Neural progenitor cell (in vitro differentiated cells): ENCODE measurements at regions not wholly inside any gene's neighbourhood (a gene's known extent, or its start where the extent isn't known, plus 50 kb on each side); places are given as distances from the start of the nearest gene placed in this dataset.

Experiments used
- DNase-seq: peaks from one replicate; pipeline ENCODE4 v3.0.0-alpha.2; 2016; ENCODE audit warnings: low spot score
- H2AFZ ChIP-seq: fragments of 200-600 bp; sonication (generic); replicated peaks from 2 replicates; pipeline ENCODE4 v1.6.1; 2016; ENCODE audit warnings: antibody characterized with exemption
- H3F3A ChIP-seq: fragments of 200-600 bp; sonication (generic); 2 replicates; pipeline ENCODE4 v1.6.1; 2016; ENCODE audit warnings: antibody characterized with exemption, low read depth
- H3K27ac ChIP-seq: fragments of 200-600 bp; sonication (generic); 2 replicates; pipeline ENCODE4 v1.5.1; 2016; ENCODE audit warnings: mild to moderate bottlenecking
- H3K27me3 ChIP-seq: fragments of 200-600 bp; sonication (generic); 2 replicates; pipeline ENCODE4 v1.6.1; 2016; ENCODE audit warnings: mild to moderate bottlenecking, moderate library complexity
- H3K36me3 ChIP-seq: fragments of 200-600 bp; sonication (generic); 2 replicates; pipeline ENCODE4 v1.5.1; 2016
- H3K4me1 ChIP-seq: fragments of 200-600 bp; sonication (generic); 2 replicates; pipeline ENCODE4 v1.6.1; 2016; ENCODE audit warnings: mixed run types
- H3K4me2 ChIP-seq: fragments of 200-600 bp; sonication (generic); 2 replicates; pipeline ENCODE4 v1.6.1; 2016
- H3K4me3 ChIP-seq: fragments of 200-600 bp; sonication (generic); 2 replicates; pipeline ENCODE4 v1.5.1; 2016
- H3K79me2 ChIP-seq: fragments of 200-600 bp; sonication (generic); 2 replicates; pipeline ENCODE4 v1.6.1; 2016; ENCODE audit warnings: low read depth
- H3K9ac ChIP-seq: fragments of 200-600 bp; sonication (generic); 2 replicates; pipeline ENCODE4 v1.6.1; 2016
- H3K9me3 ChIP-seq: fragments of 200-600 bp; sonication (generic); 2 replicates; pipeline ENCODE4 v1.5.1; 2016; ENCODE audit warnings: low read depth
- H4K20me1 ChIP-seq: fragments of 200-600 bp; sonication (generic); 2 replicates; pipeline ENCODE4 v1.6.1; 2016; ENCODE audit warnings: low read depth
- H3K27ac Mint-ChIP-seq: 3 replicates; pipeline ENCODE4 v1.8.0; 2021; ENCODE audit warnings: mixed read lengths
- H3K27me3 Mint-ChIP-seq: 2 replicates; pipeline ENCODE4 v1.8.0; 2022; ENCODE audit warnings: low read depth, mild to moderate bottlenecking, inconsistent platforms, moderate library complexity, mixed read lengths; ENCODE audit not compliant: insufficient read depth
- H3K36me3 Mint-ChIP-seq: 3 replicates; pipeline ENCODE4 v1.8.0; 2021; ENCODE audit warnings: mixed read lengths
- H3K4me1 Mint-ChIP-seq: 3 replicates; pipeline ENCODE4 v1.8.0; 2021; ENCODE audit warnings: mixed read lengths
- H3K4me3 Mint-ChIP-seq: 3 replicates; pipeline ENCODE4 v1.8.0; 2021; ENCODE audit warnings: mild to moderate bottlenecking, moderate library complexity, mixed read lengths
- H3K9me3 Mint-ChIP-seq: 3 replicates; pipeline ENCODE4 v1.8.0; 2020; ENCODE audit warnings: mixed read lengths
- CTCF ChIP-seq: fragments of 200-600 bp; sonication (generic); IDR thresholded peaks from 2 replicates; pipeline ENCODE4 v1.5.1; 2017; ENCODE audit warnings: antibody characterized with exemption, mild to moderate bottlenecking
- EZH2 ChIP-seq: fragments of 200-600 bp; sonication (generic); IDR thresholded peaks from 2 replicates; pipeline ENCODE4 v1.6.1; 2017; ENCODE audit warnings: antibody characterized with exemption, mild to moderate bottlenecking, moderate library complexity
- EZH2phosphoT487 ChIP-seq: fragments of 200-600 bp; sonication (generic); IDR thresholded peaks from 2 replicates; pipeline ENCODE4 v1.6.1; 2017; ENCODE audit warnings: antibody characterized with exemption

GRCh38 chr15:38876211-38876610 is 311.6 kb upstream of the RASGRP1 start:
- H3K4me1 ChIP-seq = no peaks in the 10 kb centered on the region
- no peak overlapping the region for H3K27ac Mint-ChIP-seq
- no peak for DNase-seq
- no peak overlapping the region for H3K4me3 Mint-ChIP-seq
- no peak overlapping the region for H3K4me3 ChIP-seq
- no peaks in the 10 kb centered on the region for H4K20me1 ChIP-seq
- no peaks in the 10 kb centered on the region for H3K9me3 ChIP-seq
- no peak overlapping the region for H3K27ac ChIP-seq
- H3K9me3 Mint-ChIP-seq = peaks cover 8% of the 10 kb centered on the region
- peaks cover under 1% of the 10 kb centered on the region for H3K27me3 Mint-ChIP-seq
- H3F3A ChIP-seq = no peaks in the 10 kb centered on the region
- no peak overlapping the region for H2AFZ ChIP-seq
- H3K36me3 ChIP-seq = no peaks in the 10 kb centered on the region
- H3K27me3 ChIP-seq = no peaks in the 10 kb centered on the region
- no peaks in the 10 kb centered on the region for H3K36me3 Mint-ChIP-seq
- no peak overlapping the region for H3K4me2 ChIP-seq
- no peak overlapping the region for H3K9ac ChIP-seq
- peaks cover 4% of the 10 kb centered on the region for H3K4me1 Mint-ChIP-seq
- no peak for TF ChIP-seq CTCF
- no peak for TF ChIP-seq EZH2phosphoT487
- no peak for TF ChIP-seq EZH2
- H3K79me2 ChIP-seq = no peaks in the 10 kb centered on the region

GRCh38 chr15:38876621-38877020 is 312.0 kb upstream of the RASGRP1 start:
- Mint-ChIP-seq H3K36me3 (no peaks in the 10 kb centered on the region), H3K4me1 (peaks cover 4% of the 10 kb centered on the region), H3K4me3 (no peak overlapping the region), H3K27ac (no peak overlapping the region), H3K27me3 (no peaks in the 10 kb centered on the region), H3K9me3 (peaks cover 7% of the 10 kb centered on the region)
- H3K27me3 ChIP-seq = no peaks in the 10 kb centered on the region
- no peak overlapping the region for H3K27ac ChIP-seq
- no peak overlapping the region for H3K4me3 ChIP-seq
- no peak for TF ChIP-seq EZH2phosphoT487
- TF ChIP-seq EZH2 = no peak
- TF ChIP-seq CTCF = no peak
- no peaks in the 10 kb centered on the region for H4K20me1 ChIP-seq
- H3F3A ChIP-seq = no peaks in the 10 kb centered on the region
- no peaks in the 10 kb centered on the region for H3K4me1 ChIP-seq
- H3K79me2 ChIP-seq = no peaks in the 10 kb centered on the region
- H3K36me3 ChIP-seq = no peaks in the 10 kb centered on the region
- DNase-seq = no peak
- H3K9ac ChIP-seq = no peak overlapping the region
- H3K4me2 ChIP-seq = no peak overlapping the region
- H3K9me3 ChIP-seq = no peaks in the 10 kb centered on the region
- H2AFZ ChIP-seq = no peak overlapping the region

GRCh38 chr15:38877471-38877870 is 312.9 kb upstream of the RASGRP1 start:
- H3K4me1 ChIP-seq = no peaks in the 10 kb centered on the region
- no peaks in the 10 kb centered on the region for H3K79me2 ChIP-seq
- no peak overlapping the region for H3K27ac ChIP-seq
- H3K9me3 ChIP-seq = no peaks in the 10 kb centered on the region
- Mint-ChIP-seq H3K36me3 (no peaks in the 10 kb centered on the region), H3K9me3 (peaks cover 3% of the 10 kb centered on the region), H3K4me1 (peaks cover 4% of the 10 kb centered on the region), H3K27me3 (no peaks in the 10 kb centered on the region), H3K4me3 (no peak overlapping the region), H3K27ac (no peak overlapping the region)
- no peaks in the 10 kb centered on the region for H3K36me3 ChIP-seq
- H2AFZ ChIP-seq = no peak overlapping the region
- DNase-seq = no peak
- no peak overlapping the region for H3K4me3 ChIP-seq
- no peaks in the 10 kb centered on the region for H3F3A ChIP-seq
- no peak overlapping the region for H3K4me2 ChIP-seq
- TF ChIP-seq EZH2 = no peak
- no peak for TF ChIP-seq CTCF
- no peak for TF ChIP-seq EZH2phosphoT487
- no peaks in the 10 kb centered on the region for H3K27me3 ChIP-seq
- no peaks in the 10 kb centered on the region for H4K20me1 ChIP-seq
- H3K9ac ChIP-seq = no peak overlapping the region

- Histone ChIP-seq H3K27ac (no peak overlapping the region), H3K27me3 (no peaks in the 10 kb centered on the region), H3K4me3 (no peak overlapping the region), H3K79me2 (no peaks in the 10 kb centered on the region), H4K20me1 (no peaks in the 10 kb centered on the region), H3K4me1 (no peaks in the 10 kb centered on the region), H3K9me3 (no peaks in the 10 kb centered on the region), H2AFZ (no peak overlapping the region), H3K36me3 (no peaks in the 10 kb centered on the region), H3K9ac (no peak overlapping the region), H3K4me2 (no peak overlapping the region), H3F3A (no peaks in the 10 kb centered on the region)
- H3K9me3 Mint-ChIP-seq = peaks cover 3% of the 10 kb centered on the region
- H3K4me1 Mint-ChIP-seq = peaks cover 4% of the 10 kb centered on the region
- no peak overlapping the region for H3K4me3 Mint-ChIP-seq
- H3K27me3 Mint-ChIP-seq = no peaks in the 10 kb centered on the region
- no peaks in the 10 kb centered on the region for H3K36me3 Mint-ChIP-seq
- DNase-seq = no peak
- H3K27ac Mint-ChIP-seq = no peak overlapping the region
- TF ChIP-seq CTCF = no peak
- TF ChIP-seq EZH2phosphoT487 = no peak
- no peak for TF ChIP-seq EZH2
These were observed 313.4 kb upstream of the RASGRP1 start for GRCh38 chr15:38878026-38878425.
